ENCODE measurements at regions not wholly inside any gene's neighbourhood (a gene's known extent, or its start where the extent isn't known, plus 50 kb on each side); places are given as distances from the start of the nearest gene placed in this dataset.

DNA sequence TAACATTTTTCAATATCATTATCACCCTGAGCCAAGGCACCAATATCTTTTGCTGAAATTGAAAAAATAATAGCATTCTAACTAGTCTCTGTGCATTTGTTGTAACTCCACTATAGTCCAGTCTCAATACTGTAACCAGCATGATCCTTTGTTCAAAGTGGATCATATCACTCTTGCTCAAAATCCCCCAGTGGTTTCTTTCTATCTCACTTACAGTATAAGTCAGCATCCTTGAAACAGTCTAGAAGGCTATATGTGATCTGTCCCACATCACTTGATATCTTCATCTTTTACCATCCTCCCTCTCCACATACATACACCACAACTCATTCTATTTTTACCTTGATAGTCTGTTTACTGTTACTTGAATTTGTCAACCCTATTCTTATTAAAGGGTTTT, 435.7 kb downstream of the CCER1 start:
- Histone ChIP-seq H2AFZ (ENCODE audit: low read length) (no peak overlapping the region), H3T11ph (ENCODE audit: low read length) (no peak overlapping the region), H3K79me1 (ENCODE audit: insufficient read depth, low read depth, low read length, poor library complexity, severe bottlenecking) (no peaks in the 10 kb centered on the region), H2BK20ac (ENCODE audit: low read depth, low read length, poor library complexity, severe bottlenecking) (no peak overlapping the region), H3K23ac (ENCODE audit: insufficient read length, low read depth, low read length) (no peak overlapping the region), H2BK5ac (ENCODE audit: insufficient read length, low read length) (no peak overlapping the region), H3K4ac (ENCODE audit: low read depth, low read length) (no peak overlapping the region), H3K14ac (ENCODE audit: insufficient read depth, low read length) (no peak overlapping the region), H3K27ac (ENCODE audit: insufficient read length, low read depth, low read length) (no peak overlapping the region), H3K4me2 (ENCODE audit: insufficient read depth, insufficient read length, low read length) (no peak overlapping the region), H3K27me3 (ENCODE audit: insufficient read depth, low read length) (no peaks in the 10 kb centered on the region), H4K20me1 (ENCODE audit: control insufficient read depth, insufficient read depth, insufficient read length) (no peaks in the 10 kb centered on the region), H3K79me2 (ENCODE audit: insufficient read depth, low read length) (no peaks in the 10 kb centered on the region), H3K4me1 (ENCODE audit: insufficient read depth, low read length) (no peaks in the 10 kb centered on the region), H3K18ac (ENCODE audit: insufficient read length, low read depth, low read length) (no peak overlapping the region), H2BK15ac (ENCODE audit: low read depth, low read length) (no peak overlapping the region), H3K9ac (ENCODE audit: extremely low read depth, insufficient read length, low read length) (no peak overlapping the region), H2BK120ac (ENCODE audit: low read depth, low read length, poor library complexity, severe bottlenecking) (no peak overlapping the region), H2AK5ac (ENCODE audit: insufficient read length, low read length) (no peak overlapping the region), H3K23me2 (ENCODE audit: insufficient read length, low read depth, low read length, poor library complexity, severe bottlenecking) (no peaks in the 10 kb centered on the region), H4K5ac (ENCODE audit: insufficient read length, low read depth, low read length) (no peak overlapping the region), H2BK12ac (ENCODE audit: insufficient read length, low read depth, low read length) (no peak overlapping the region), H4K91ac (ENCODE audit: insufficient read length, low read depth, low read length) (no peak overlapping the region), H4K8ac (replicated peaks; ENCODE audit: insufficient read length, low read depth, low read length) (no peak overlapping the region), H3K9me3 (ENCODE audit: control insufficient read depth, low read depth, low read length) (no peaks in the 10 kb centered on the region), H3K56ac (ENCODE audit: insufficient read length, low read depth, low read length) (no peak overlapping the region)
- TF ChIP-seq, protein P1, sequence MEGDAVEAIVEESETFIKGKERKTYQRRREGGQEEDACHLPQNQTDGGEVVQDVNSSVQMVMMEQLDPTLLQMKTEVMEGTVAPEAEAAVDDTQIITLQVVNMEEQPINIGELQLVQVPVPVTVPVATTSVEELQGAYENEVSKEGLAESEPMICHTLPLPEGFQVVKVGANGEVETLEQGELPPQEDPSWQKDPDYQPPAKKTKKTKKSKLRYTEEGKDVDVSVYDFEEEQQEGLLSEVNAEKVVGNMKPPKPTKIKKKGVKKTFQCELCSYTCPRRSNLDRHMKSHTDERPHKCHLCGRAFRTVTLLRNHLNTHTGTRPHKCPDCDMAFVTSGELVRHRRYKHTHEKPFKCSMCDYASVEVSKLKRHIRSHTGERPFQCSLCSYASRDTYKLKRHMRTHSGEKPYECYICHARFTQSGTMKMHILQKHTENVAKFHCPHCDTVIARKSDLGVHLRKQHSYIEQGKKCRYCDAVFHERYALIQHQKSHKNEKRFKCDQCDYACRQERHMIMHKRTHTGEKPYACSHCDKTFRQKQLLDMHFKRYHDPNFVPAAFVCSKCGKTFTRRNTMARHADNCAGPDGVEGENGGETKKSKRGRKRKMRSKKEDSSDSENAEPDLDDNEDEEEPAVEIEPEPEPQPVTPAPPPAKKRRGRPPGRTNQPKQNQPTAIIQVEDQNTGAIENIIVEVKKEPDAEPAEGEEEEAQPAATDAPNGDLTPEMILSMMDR (conservative IDR thresholded peaks at IDR 0.05) = no peak
- no peaks in the 10 kb centered on the region for H3K9me3 Mint-ChIP-seq
- H3K36me3 Mint-ChIP-seq (ENCODE audit: insufficient read depth in 1 of 3, low read depth in 3 of 3) = no peaks in the 10 kb centered on the region; a peak in 1 of 7 replicates
- H3K27me3 Mint-ChIP-seq (ENCODE audit: low read depth) = no peaks in the 10 kb centered on the region
- H3K27ac Mint-ChIP-seq = no peak overlapping the region
- no peak overlapping the region for H3K4me3 Mint-ChIP-seq
- H3K4me1 Mint-ChIP-seq = peaks cover 2% of the 10 kb centered on the region in 2 experiments
- no peak for DNase-seq

All from H9 (cell line).